ENCODE measurements at regions not wholly inside any gene's neighbourhood (a gene's known extent, or its start where the extent isn't known, plus 50 kb on each side); places are given as distances from the start of the nearest gene placed in this dataset.
"Not testable (repeated sequence)": the region's sequence is repeated elsewhere in the genome, so short reads cannot be mapped to it uniquely, and the experiment has no call there.

- intact Hi-C loops (cut with DNase I): no loop called here
- ATAC-seq (no peak), DNase-seq (ENCODE audit: low spot score) (no peak)
These were observed 503.1 kb upstream of the TMEFF2 start for GRCh38 chr2:192697880-192698279.

- DNase-seq (ENCODE audit: low spot score) (no peak), ATAC-seq (no peak)
- intact Hi-C loops (cut with DNase I): no loop called here
These were observed 502.1 kb upstream of the TMEFF2 start for GRCh38 chr2:192696857-192697256.

- no peak for ATAC-seq
- intact Hi-C loops (cut with DNase I): no loop called here
- DNase-seq (ENCODE audit: low spot score): no peak
These were observed 492.3 kb upstream of the TMEFF2 start for GRCh38 chr2:192687015-192687414.

GRCh38 chr2:192682511-192682910, 487.8 kb upstream of the TMEFF2 start:
- ATAC-seq; intact Hi-C loops (cut with DNase I); DNase-seq (ENCODE audit: low spot score): not testable (repeated sequence)

- intact Hi-C loops (cut with DNase I): no loop called here
- ATAC-seq: no peak
- DNase-seq (ENCODE audit: low spot score): no peak
These were observed 480.9 kb upstream of the TMEFF2 start for GRCh38 chr2:192675681-192676080.

- intact Hi-C loops (cut with DNase I): no loop called here
- ATAC-seq: no peak
- DNase-seq (ENCODE audit: low spot score): no peak
These were observed 474.9 kb upstream of the TMEFF2 start for GRCh38 chr2:192669505-192670091.

- intact Hi-C loops (cut with DNase I); ATAC-seq: not testable (repeated sequence)
These were observed 465.8 kb upstream of the TMEFF2 start for GRCh38 chr2:192660555-192660954.

GRCh38 chr2:192657362-192657761, 462.6 kb upstream of the TMEFF2 start:
- DNase-seq (ENCODE audit: low spot score) (no peak), ATAC-seq (no peak)
- intact Hi-C loops (cut with DNase I): no loop called here

More at GRCh38 chr2:192660555-192660954, 465.8 kb upstream of the TMEFF2 start:
- DNase-seq (ENCODE audit: low spot score): not testable (repeated sequence)

GRCh38 chr2:192655916-192656315, 461.2 kb upstream of the TMEFF2 start:
- DNase-seq (ENCODE audit: low spot score) (no peak), ATAC-seq (no peak)
- intact Hi-C loops (cut with DNase I): no loop called here

GRCh38 chr2:192645811-192646598, 451.3 kb upstream of the TMEFF2 start:
- DNase-seq (ENCODE audit: low spot score) (no peak), ATAC-seq (no peak)
- intact Hi-C loops (cut with DNase I): no loop called here

GRCh38 chr2:192634557-192634956, 439.8 kb upstream of the TMEFF2 start:
- intact Hi-C loops (cut with DNase I): no loop called here
- no peak for DNase-seq (ENCODE audit: low spot score)
- no peak for ATAC-seq

- intact Hi-C loops (cut with DNase I): no loop called here
- ATAC-seq: no peak
- DNase-seq (ENCODE audit: low spot score): no peak
These were observed 433.3 kb upstream of the TMEFF2 start for GRCh38 chr2:192628017-192628416.

- ATAC-seq: no peak
- intact Hi-C loops (cut with DNase I): no loop called here
- no peak for DNase-seq (ENCODE audit: low spot score)
These were observed 420.4 kb upstream of the TMEFF2 start for GRCh38 chr2:192615105-192615504.

GRCh38 chr2:192604295-192604694, 409.6 kb upstream of the TMEFF2 start:
- no peak for ATAC-seq

GRCh38 chr2:192598649-192599048, 403.9 kb upstream of the TMEFF2 start:
- ATAC-seq; intact Hi-C loops (cut with DNase I); DNase-seq (ENCODE audit: low spot score): not testable (repeated sequence)

More at GRCh38 chr2:192604295-192604694, 409.6 kb upstream of the TMEFF2 start:
- intact Hi-C loops (cut with DNase I): no loop called here
- DNase-seq (ENCODE audit: low spot score): no peak

GRCh38 chr2:192593561-192593960, 398.8 kb upstream of the TMEFF2 start:
- no peak for DNase-seq (ENCODE audit: low spot score)
- ATAC-seq: no peak
- intact Hi-C loops (cut with DNase I): no loop called here

GRCh38 chr2:192591617-192592016, 396.9 kb upstream of the TMEFF2 start:
- ATAC-seq (no peak), DNase-seq (ENCODE audit: low spot score) (no peak)
- intact Hi-C loops (cut with DNase I): no loop called here

- DNase-seq (ENCODE audit: low spot score) (no peak), ATAC-seq (no peak)
- intact Hi-C loops (cut with DNase I): no loop called here
These were observed 390.7 kb upstream of the TMEFF2 start for GRCh38 chr2:192585418-192585817.

- no peak for DNase-seq (ENCODE audit: low spot score)
- ATAC-seq: no peak
- intact Hi-C loops (cut with DNase I): no loop called here
These were observed 390.2 kb upstream of the TMEFF2 start for GRCh38 chr2:192584976-192585375.

- DNase-seq (ENCODE audit: low spot score) (no peak), ATAC-seq (no peak)
- intact Hi-C loops (cut with DNase I): no loop called here
These were observed 385.4 kb upstream of the TMEFF2 start for GRCh38 chr2:192579965-192580700.
